Large intestine (tissue), 3 donors: ENCODE measurements at regions not wholly inside any gene's neighbourhood (a gene's known extent, or its start where the extent isn't known, plus 50 kb on each side); places are given as distances from the start of the nearest gene placed in this dataset.
A peak's percentile ranks its signal among the peaks of the same experiment; 100 is the strongest.

ENCODE experiments used
- DNase-seq, 2 donors: peaks; one replicate each; pipeline versions ENCODE4 v3.0.0 to v3.0.0-alpha.2; 2013
- H3K27ac ChIP-seq: one replicate; pipeline ENCODE4 v1.5.1; 2013; ENCODE audit warnings: low read length
- H3K27me3 ChIP-seq: 2 replicates; pipeline ENCODE4 v1.6.1; 2013; ENCODE audit warnings: low read length; ENCODE audit not compliant: control insufficient read depth, insufficient read depth
- H3K36me3 ChIP-seq: 2 replicates; pipeline ENCODE4 v1.6.1; 2013; ENCODE audit warnings: low read length; ENCODE audit not compliant: control insufficient read depth, insufficient read depth
- H3K4me1 ChIP-seq: one replicate; pipeline ENCODE4 v1.6.1; 2013; ENCODE audit warnings: low read length; ENCODE audit not compliant: control insufficient read depth, insufficient read depth
- H3K4me3 ChIP-seq: one replicate; pipeline ENCODE4 v1.5.1; 2013; ENCODE audit warnings: low read length
- H3K9me3 ChIP-seq: one replicate; pipeline ENCODE4 v1.6.1; 2013; ENCODE audit warnings: mild to moderate bottlenecking, low read depth, low read length, moderate library complexity; ENCODE audit not compliant: control insufficient read depth
- WGBS: methylation state at CpG from one replicate; pipeline ENCODE4 v1.1.5; 2013; ENCODE audit warnings: low lambda C conversion rate; ENCODE audit not compliant: insufficient coverage; 5-methylcytosine and 5-hydroxymethylcytosine counted together

DNA sequence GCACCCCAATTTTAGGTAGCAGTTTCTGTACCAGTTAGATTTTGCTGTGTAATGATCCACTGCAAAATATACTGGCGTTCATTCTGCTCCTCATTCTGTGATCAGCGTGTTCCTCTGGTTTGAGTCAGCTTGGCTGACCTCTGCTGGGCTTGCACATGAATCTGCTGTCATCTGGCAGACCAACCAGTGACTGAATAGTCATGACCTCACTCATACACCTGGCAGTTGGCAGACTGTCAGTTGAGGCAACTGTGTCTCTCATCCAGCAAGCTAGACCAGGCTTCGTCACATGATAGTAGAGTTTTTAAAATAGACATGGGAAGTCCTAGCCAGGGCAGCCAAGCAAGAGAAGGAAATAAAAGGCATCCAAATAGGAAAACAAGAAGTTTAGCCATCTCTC, 316.3 kb upstream of the LARGE1 start:
- WGBS, result no CpG with 5 or more reads among the region's 3 CpGs
- Histone ChIP-seq H3K27me3 (no peaks in the 10 kb centered on the region), H3K4me1 (no peaks in the 10 kb centered on the region), H3K9me3 (no peaks in the 10 kb centered on the region), H3K27ac (no peak overlapping the region), H3K36me3 (no peaks in the 10 kb centered on the region), H3K4me3 (no peak overlapping the region)
- DNase-seq, result no peak

DNA sequence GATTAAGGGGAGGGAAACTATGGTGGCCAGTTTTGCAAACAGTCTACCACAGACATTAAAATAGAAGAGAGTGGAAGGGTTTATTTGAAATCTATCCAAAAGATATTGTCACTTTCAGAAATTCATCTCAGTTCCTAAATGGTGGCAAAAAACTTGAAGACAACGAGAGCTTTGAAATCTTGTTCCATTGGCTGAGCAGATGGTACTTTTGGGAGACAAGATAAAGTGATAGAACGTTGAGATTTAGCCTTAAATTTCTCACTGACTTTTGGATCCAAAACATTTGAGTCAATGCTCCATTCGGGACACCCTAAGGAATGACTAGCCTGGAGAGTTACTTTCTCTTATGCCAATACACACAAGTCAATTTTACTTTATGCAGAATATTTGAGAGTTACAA, 319.1 kb upstream of the LARGE1 start:
- H3K36me3 ChIP-seq, result no peaks in the 10 kb centered on the region
- no peaks in the 10 kb centered on the region for H3K9me3 ChIP-seq
- no peaks in the 10 kb centered on the region for H3K4me1 ChIP-seq
- no peak overlapping the region for H3K27ac ChIP-seq
- WGBS, result no CpG with 5 or more reads among the region's 3 CpGs
- no peaks in the 10 kb centered on the region for H3K27me3 ChIP-seq
- H3K4me3 ChIP-seq, result no peak overlapping the region
- DNase-seq, result no peak

DNA sequence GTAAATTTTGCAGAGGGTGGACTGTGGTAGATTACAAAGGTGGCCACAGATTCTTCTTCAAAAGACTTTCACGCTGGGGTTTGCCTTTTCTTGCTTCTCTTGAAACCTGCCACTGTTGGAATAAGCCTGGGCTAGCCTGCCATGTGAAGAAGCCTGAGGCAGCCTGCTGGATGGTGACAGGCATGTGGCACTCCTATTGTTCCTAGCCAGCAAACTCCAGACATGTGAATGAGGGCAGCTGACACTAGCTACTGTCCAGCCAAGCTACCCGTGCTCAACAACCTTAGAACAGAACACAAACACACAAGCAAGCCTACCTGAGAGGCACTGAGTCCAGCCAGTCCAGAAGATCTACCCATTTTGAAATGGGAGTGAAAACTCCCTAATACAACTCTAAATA, 322.7 kb upstream of the LARGE1 start:
- Histone ChIP-seq H3K36me3 (no peaks in the 10 kb centered on the region), H3K9me3 (no peaks in the 10 kb centered on the region), H3K4me1 (no peaks in the 10 kb centered on the region), H3K27ac (no peak overlapping the region), H3K27me3 (no peaks in the 10 kb centered on the region), H3K4me3 (no peak overlapping the region)
- no peak for DNase-seq
- no CpG with 5 or more reads among the region's 2 CpGs for WGBS

DNA sequence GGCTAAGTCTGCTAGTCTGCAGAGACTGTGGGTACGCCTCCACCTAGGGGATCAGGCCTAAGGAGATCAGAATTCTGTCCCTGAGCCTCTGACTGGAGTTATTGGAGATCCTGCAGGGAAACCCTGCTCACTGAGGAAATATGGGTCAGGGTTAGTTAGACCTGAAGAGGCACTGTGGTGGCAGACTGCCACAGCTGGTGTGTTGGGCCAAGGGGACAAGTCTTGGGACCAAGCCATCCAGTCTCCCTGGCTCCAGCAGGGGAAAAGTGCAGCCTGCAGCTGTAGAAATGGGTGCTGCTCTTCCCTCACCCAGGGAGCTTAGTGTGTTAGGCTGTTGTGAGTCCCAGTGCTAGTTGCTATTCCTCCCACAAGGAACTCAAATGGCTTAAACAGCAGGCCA, 334.8 kb upstream of the LARGE1 start:
- no peaks in the 10 kb centered on the region for H3K36me3 ChIP-seq
- H3K27ac ChIP-seq, result no peak overlapping the region
- H3K4me3 ChIP-seq, result no peak overlapping the region
- no peaks in the 10 kb centered on the region for H3K4me1 ChIP-seq
- WGBS, result no CpG with 5 or more reads among the region's 1 CpG
- H3K9me3 ChIP-seq, result no peaks in the 10 kb centered on the region
- H3K27me3 ChIP-seq, result no peaks in the 10 kb centered on the region
- no peak for DNase-seq

DNA sequence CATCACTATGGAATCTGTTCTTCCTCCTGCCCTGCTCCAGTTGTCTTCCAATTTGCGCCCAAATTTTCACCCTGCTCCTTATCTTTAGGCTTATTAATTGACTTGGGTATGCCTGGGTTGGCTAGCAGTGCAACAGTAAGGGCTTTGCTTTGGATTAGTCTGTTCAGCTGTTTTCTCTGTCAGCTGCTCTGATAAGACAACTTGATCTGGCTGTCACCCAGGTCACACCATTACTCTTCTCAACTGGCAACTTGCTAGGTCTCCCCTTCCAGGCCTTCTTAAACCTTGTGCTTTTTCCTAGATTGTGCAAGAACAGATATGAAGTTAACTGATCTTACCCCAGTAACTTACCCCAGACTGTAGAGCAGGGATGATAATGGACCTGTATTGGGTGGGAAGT, 357.8 kb upstream of the LARGE1 start:
- Histone ChIP-seq H3K36me3 (no peaks in the 10 kb centered on the region), H3K4me3 (no peak overlapping the region), H3K4me1 (no peaks in the 10 kb centered on the region), H3K27me3 (no peaks in the 10 kb centered on the region), H3K27ac (no peak overlapping the region), H3K9me3 (no peaks in the 10 kb centered on the region)
- no CpG with 5 or more reads among the region's 1 CpG for WGBS
- no peak for DNase-seq

DNA sequence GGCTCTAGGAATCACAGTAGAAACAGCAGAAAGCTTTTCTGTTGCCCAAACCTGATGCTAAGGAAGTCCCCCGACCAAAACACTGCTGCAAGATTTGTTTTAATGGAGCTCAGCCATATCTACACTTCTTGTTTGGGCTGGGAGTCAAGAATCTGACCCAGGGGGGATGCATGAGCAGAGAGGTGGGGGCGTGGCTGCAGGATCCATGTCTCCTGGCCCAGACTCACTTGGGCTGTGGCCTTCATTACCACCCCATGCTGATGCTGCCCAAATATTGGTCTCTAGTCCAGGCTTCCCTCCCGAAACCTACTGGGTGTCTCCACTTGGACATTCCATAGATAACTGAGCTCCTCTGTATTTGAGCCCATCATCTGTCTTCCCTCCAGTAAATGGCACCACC, 361.5 kb upstream of the LARGE1 start:
- no peak overlapping the region for H3K27ac ChIP-seq
- no peak for DNase-seq
- H3K4me1 ChIP-seq, result no peaks in the 10 kb centered on the region
- 100% methylated on average over 1 of the region's 3 CpGs for WGBS
- no peaks in the 10 kb centered on the region for H3K36me3 ChIP-seq
- H3K9me3 ChIP-seq, result no peaks in the 10 kb centered on the region
- H3K27me3 ChIP-seq, result no peaks in the 10 kb centered on the region
- no peak overlapping the region for H3K4me3 ChIP-seq

DNA sequence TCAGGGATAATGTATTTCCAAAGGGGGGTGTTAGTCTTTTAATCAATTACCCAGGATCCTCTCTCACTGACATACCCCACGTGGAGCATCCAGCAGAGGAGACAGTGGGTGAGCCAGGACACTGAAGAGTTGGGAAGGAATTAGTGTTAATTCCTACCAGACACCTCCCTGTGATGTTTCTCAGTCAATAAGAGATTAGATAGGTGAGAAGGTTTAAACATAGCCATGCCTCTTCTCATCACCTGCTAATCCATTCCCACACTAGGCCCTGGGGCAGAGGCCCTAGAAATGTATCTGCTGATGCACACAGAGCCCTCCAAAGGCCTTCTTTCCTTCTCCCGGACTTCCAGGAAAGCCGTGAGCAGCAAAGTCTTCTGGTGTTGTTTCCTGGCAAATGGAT, 363.6 kb upstream of the LARGE1 start:
- no peak for DNase-seq
- H3K27me3 ChIP-seq, result no peaks in the 10 kb centered on the region
- no peaks in the 10 kb centered on the region for H3K36me3 ChIP-seq
- no peak overlapping the region for H3K4me3 ChIP-seq
- no peak overlapping the region for H3K27ac ChIP-seq
- H3K9me3 ChIP-seq, result no peaks in the 10 kb centered on the region
- no peaks in the 10 kb centered on the region for H3K4me1 ChIP-seq
- no CpG with 5 or more reads among the region's 3 CpGs for WGBS

DNA sequence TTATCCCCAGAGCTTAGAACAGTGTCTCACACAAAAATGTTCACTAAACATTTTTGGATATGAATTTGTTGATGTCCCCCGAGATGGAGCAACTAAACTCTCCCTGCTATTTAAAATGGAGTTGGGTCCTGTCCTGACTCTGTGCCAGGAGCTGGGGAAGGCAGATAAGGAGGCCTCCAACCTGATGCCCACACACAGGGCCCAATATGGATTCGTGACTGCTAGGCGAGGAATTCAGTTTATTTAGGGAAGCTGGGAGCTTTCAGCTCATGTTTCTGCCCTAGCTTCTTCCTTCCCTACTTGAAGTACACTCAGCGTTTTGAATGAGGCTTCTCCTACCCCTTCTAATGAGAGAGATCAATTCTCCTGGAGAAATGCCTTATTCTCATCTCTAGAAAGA, 373.0 kb upstream of the LARGE1 start:
- Histone ChIP-seq H3K27ac (no peak overlapping the region), H3K27me3 (no peaks in the 10 kb centered on the region), H3K36me3 (no peaks in the 10 kb centered on the region), H3K4me1 (no peaks in the 10 kb centered on the region), H3K9me3 (no peaks in the 10 kb centered on the region), H3K4me3 (no peak overlapping the region)
- no CpG with 5 or more reads among the region's 4 CpGs for whole genome bisulfite sequencing
- DNase-seq, result no peak

DNA sequence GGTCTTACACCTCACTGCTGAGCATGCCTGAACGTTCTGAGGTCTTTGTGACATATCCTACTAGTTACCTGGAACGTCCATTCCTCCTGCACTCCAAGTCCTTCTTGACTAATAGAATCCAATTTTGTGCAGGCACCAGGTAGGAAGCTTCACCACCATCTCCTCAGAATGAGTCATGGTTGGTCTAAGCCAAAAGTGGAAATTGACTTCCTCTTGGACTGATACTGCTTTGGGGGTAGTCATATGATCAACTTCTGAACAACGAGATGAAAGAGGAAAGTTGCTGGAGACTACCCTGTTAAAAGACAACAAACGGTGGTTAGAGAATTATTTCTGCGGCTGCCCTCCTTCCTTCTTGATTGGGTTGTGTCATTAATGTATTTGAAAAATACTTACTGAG, 374.2 kb upstream of the LARGE1 start:
- no peak for DNase-seq
- H3K4me3 ChIP-seq, result no peak overlapping the region
- no peak overlapping the region for H3K27ac ChIP-seq
- no peaks in the 10 kb centered on the region for H3K4me1 ChIP-seq
- H3K9me3 ChIP-seq, result no peaks in the 10 kb centered on the region
- no peaks in the 10 kb centered on the region for H3K27me3 ChIP-seq
- WGBS, result 78% methylated on average over 3 of the region's 5 CpGs
- H3K36me3 ChIP-seq, result no peaks in the 10 kb centered on the region

DNA sequence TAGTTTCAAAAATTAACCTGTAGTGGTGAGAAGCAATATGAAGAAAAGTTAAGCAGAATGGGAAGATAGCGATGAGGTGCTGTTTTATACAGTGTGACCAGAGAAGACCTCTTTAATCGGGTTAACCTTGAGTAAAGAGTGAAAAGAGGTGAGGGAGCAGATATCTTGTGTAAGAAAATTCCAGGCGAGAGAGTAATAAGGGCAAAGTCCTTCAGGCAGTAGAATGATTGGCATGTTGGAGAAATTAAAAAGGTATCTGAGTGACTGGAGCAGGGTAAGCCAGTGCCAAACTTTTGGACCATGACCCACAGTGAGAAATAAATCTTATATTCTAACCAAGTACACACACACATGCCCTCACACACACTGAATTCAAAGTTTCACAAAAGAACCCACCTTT, 374.7 kb upstream of the LARGE1 start:
- Histone ChIP-seq H3K4me1 (no peaks in the 10 kb centered on the region), H3K27me3 (no peaks in the 10 kb centered on the region), H3K4me3 (no peak overlapping the region), H3K9me3 (no peaks in the 10 kb centered on the region), H3K36me3 (no peaks in the 10 kb centered on the region), H3K27ac (no peak overlapping the region)
- DNase-seq, result peak; percentile 19 to 26
- 44% methylated on average over 3 of the region's 3 CpGs for WGBS

DNA sequence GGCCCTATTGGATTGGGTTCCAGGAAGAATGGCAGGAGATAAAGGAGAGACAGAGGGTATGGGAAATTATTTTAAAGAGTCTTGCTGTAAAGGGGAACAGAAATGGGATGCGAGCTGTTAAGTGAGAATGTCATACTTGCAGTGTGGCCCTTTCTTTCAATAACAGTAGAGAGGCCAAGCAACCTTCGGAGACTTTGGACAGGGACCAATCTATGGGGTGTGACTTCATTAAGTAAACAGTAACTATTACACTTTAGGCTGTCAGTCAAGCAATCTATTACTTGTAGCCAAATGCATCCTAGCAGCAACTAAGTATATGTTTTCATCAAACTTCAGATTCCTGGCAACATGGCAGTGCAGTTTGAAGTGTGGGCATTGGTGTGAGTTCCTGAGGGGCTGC, 376.2 kb upstream of the LARGE1 start:
- DNase-seq, result no peak
- WGBS, result no CpG with 5 or more reads among the region's 2 CpGs
- Histone ChIP-seq H3K9me3 (no peaks in the 10 kb centered on the region), H3K36me3 (no peaks in the 10 kb centered on the region), H3K27me3 (no peaks in the 10 kb centered on the region), H3K4me3 (no peak overlapping the region), H3K4me1 (no peaks in the 10 kb centered on the region), H3K27ac (no peak overlapping the region)
